ENCODE measurements at regions not wholly inside any gene's neighbourhood (a gene's known extent, or its start where the extent isn't known, plus 50 kb on each side); places are given as distances from the start of the nearest gene placed in this dataset.

- no peak for TF ChIP-seq ZNF785 (tag by site-specific recombination; IDR thresholded peaks at IDR 0.05)
These were observed 212.1 kb downstream of the MAF start (continued) for GRCh38 chr16:79388396-79388795.

GRCh38 chr16:79386299-79386698, 214.2 kb downstream of the MAF start:
- POLR2A ChIA-PET = no interaction called here
- Histone ChIP-seq H3K4me1 (ENCODE audit: control insufficient read depth, insufficient read depth, low read length) (no peaks in the 10 kb centered on the region), H3K9me3 (ENCODE audit: control insufficient read depth, insufficient read depth, low read depth, low read length) (no peaks in the 10 kb centered on the region), H3K4me3 (ENCODE audit: low read depth, low read length) (no peak overlapping the region), H3K27ac (ENCODE audit: extremely low read depth, low read depth, low read length) (no peak overlapping the region), H3K36me3 (ENCODE audit: control insufficient read depth in 2 of 2, insufficient read depth in 1 of 2, low read length in 2 of 2) (no peaks in the 10 kb centered on the region)
- CTCF ChIA-PET = no interaction called here
- TF ChIP-seq ZNF169 (tag by site-specific recombination; IDR thresholded peaks at IDR 0.05) = no peak
- TF ChIP-seq GLIS1 (tag by site-specific recombination; IDR thresholded peaks at IDR 0.05) = no peak
- no peak for TF ChIP-seq ZNF280D (tag by site-specific recombination; IDR thresholded peaks at IDR 0.05)
- TF ChIP-seq ZFHX2 (tag by site-specific recombination; conservative IDR thresholded peaks at IDR 0.05) = no peak
- no peak for TF ChIP-seq ELK4 (IDR thresholded peaks at IDR 0.05; ENCODE audit: borderline replicate concordance, low read depth, low read length)
- no peak for TF ChIP-seq ZSCAN23 (tag by site-specific recombination; IDR thresholded peaks at IDR 0.05)
- TF ChIP-seq ZNF660 (tag by site-specific recombination; IDR thresholded peaks at IDR 0.05) = no peak

- no peaks in the 10 kb centered on the region for H3K36me3 ChIP-seq (ENCODE audit: control insufficient read depth in 2 of 2, insufficient read depth in 1 of 2, low read length in 2 of 2)
- TF ChIP-seq ZFP3 (tag by site-specific recombination; IDR thresholded peaks at IDR 0.05; ENCODE audit: low read depth) = no peak
- no peak for TF ChIP-seq BCL6B (tag by site-specific recombination; IDR thresholded peaks at IDR 0.05)
- TF ChIP-seq ZNF23 (tag by site-specific recombination; IDR thresholded peaks at IDR 0.05; ENCODE audit: borderline replicate concordance) = no peak
- no peak for TF ChIP-seq ZNF341 (tag by site-specific recombination; IDR thresholded peaks at IDR 0.05; ENCODE audit: low read depth)
- TF ChIP-seq ZNF366 (tag by site-specific recombination; conservative IDR thresholded peaks at IDR 0.05) = no peak
- no peak for TF ChIP-seq ZNF645 (tag by site-specific recombination; IDR thresholded peaks at IDR 0.05)
- no peak for TF ChIP-seq ZSCAN23 (tag by site-specific recombination; IDR thresholded peaks at IDR 0.05)
- TF ChIP-seq YY1 (tag by site-specific recombination; IDR thresholded peaks at IDR 0.05) = no peak
- TF ChIP-seq ZBTB20 (tag by site-specific recombination; IDR thresholded peaks at IDR 0.05) = no peak
- no peak for TF ChIP-seq HOXC10 (CRISPR knock-in tag; IDR thresholded peaks at IDR 0.05)
- TF ChIP-seq GLIS1 (tag by site-specific recombination; IDR thresholded peaks at IDR 0.05) = no peak
- TF ChIP-seq ZNF580 (tag by site-specific recombination; IDR thresholded peaks at IDR 0.05) = no peak
- H3K4me1 ChIP-seq (ENCODE audit: control insufficient read depth, insufficient read depth, low read length) = no peaks in the 10 kb centered on the region
- no peaks in the 10 kb centered on the region for H3K9me3 ChIP-seq (ENCODE audit: control insufficient read depth, insufficient read depth, low read depth, low read length)
- ChIA-PET POLR2A (no interaction called here), CTCF (no interaction called here)
- no peak overlapping the region for H3K27ac ChIP-seq (ENCODE audit: extremely low read depth, low read depth, low read length)
- no peak overlapping the region for H3K4me3 ChIP-seq (ENCODE audit: low read depth, low read length)
These were observed 218.9 kb downstream of the MAF start for GRCh38 chr16:79381603-79382042.

All from HEK293 (cell line).